ENCODE measurements at regions not wholly inside any gene's neighbourhood (a gene's known extent, or its start where the extent isn't known, plus 50 kb on each side); places are given as distances from the start of the nearest gene placed in this dataset.

DNA sequence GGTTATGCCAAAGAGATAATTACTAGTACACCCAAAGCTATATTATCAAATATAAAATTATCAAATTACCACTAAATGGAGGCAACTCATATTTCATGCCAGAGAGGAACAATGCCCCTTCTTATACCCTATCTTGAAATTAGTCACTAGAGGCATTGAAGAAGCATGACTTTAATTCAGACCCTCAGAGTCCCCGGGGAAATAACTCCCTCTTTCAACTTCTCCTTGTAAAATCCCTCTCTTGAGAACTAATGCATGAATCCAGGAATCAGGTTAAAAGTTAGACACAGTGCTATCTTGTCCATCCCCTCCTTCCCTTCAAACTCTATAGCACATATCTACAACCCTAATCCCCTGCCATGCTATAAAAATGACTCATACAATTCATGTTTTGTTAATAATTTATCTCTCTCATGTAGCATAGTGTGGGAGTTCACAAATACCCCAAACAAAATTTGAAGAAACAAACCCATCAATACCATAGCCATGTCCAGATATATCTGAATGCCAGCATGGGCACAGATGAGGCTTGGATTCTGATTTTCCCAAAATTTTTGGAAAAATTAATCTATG is 665.4 kb downstream of the KCNA4 start:
- no peak for DNase-seq (ENCODE audit: low spot score)

DNA sequence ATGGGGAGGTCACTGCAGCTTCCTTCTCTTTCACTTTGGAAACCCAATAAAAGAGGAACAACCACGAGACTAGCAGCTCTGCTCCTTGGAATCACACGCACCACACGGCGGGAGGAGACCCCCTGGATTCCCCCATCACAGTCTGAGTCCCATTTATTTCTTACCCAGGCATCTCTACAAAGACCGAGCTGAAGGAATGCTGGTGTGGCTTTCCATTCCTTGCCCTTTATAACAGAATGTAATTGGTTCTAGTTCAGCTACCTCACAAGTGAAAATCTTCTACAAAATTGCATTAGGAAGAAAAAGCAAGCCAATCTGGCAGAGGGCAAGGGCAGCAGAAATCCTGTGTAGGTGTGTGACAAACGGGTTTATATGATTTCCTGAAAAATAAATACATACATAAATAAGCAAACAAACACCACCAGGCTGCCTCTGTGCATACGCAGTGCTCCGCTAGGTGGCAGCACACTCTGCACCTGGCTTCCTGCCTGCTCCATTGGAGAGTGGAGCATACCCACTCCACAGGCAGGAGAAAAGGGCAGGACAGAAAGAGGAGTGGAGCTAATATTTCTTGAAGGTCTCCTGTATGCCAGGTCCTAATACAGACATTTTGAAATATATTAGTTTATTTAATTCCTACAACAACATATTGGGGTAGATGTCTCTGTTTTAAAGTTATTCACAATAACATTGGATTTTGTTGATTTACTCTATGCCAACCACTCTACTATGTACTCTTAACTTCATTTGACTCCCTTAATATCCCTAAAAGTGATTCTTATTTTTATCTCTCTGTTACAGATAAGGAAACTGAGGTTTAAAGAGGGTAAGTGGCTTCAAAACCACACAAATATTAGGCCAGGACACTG is 673.1 kb downstream of the KCNA4 start:
- peak; percentile 58 for DNase-seq (ENCODE audit: low spot score)

GRCh38 chr11:29336727-29337575 is 679.9 kb downstream of the KCNA4 start:
- DNase-seq (ENCODE audit: low spot score), result peak; percentile 28

GRCh38 chr11:29334776-29335130 is 682.1 kb downstream of the KCNA4 start:
- DNase-seq (ENCODE audit: low spot score), result no peak

- DNase-seq (ENCODE audit: low spot score), result peak; percentile 61
Observed at GRCh38 chr11:29333993-29334775, 682.6 kb downstream of the KCNA4 start.

GRCh38 chr11:29331451-29332010 is 685.3 kb downstream of the KCNA4 start:
- DNase-seq (ENCODE audit: low spot score), result no peak

GRCh38 chr11:29328961-29329441 is 687.8 kb downstream of the KCNA4 start:
- DNase-seq (ENCODE audit: low spot score), result peak; percentile 44

DNA sequence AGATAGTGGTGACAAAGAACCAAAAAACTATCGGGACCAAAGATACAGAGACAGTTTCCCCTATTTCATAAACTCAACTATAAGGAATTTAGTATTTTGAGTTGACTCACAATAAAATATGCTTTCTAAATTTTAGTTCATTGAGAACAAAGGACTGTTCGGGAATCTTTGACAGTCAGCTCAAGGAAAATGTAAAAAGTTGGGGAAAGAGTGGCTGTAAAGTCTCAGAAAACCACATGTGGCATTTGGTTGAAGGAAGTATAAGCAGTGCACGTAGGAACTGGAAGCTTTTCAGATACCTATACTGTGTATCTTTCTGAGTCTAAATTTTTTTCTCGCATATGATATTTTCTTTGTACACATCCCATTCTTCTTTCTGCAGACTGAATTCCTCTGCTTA is 688.9 kb downstream of the KCNA4 start:
- DNase-seq (ENCODE audit: low spot score), result no peak

- DNase-seq (ENCODE audit: low spot score), result no peak
Observed at GRCh38 chr11:29326757-29327156, 690.1 kb downstream of the KCNA4 start.

DNA sequence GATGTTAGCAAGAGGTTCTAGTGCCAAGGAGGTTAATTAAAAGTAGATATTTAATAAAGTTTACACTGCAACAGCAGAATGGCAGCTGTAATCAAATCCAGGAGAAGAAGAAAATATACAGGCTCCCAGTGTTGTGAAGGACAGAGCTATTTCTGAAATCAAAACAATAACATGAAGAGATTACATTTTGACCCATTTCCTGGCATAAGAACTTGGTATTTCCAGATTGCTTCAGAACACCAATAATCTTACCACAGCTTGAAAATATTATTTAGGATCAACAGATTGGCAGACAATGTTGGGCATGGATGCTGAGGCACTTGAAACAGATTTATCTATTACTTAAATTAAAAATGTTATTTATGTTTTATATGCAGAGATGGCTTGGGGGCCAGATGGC is 692.5 kb downstream of the KCNA4 start:
- no peak for DNase-seq (ENCODE audit: low spot score)

DNA sequence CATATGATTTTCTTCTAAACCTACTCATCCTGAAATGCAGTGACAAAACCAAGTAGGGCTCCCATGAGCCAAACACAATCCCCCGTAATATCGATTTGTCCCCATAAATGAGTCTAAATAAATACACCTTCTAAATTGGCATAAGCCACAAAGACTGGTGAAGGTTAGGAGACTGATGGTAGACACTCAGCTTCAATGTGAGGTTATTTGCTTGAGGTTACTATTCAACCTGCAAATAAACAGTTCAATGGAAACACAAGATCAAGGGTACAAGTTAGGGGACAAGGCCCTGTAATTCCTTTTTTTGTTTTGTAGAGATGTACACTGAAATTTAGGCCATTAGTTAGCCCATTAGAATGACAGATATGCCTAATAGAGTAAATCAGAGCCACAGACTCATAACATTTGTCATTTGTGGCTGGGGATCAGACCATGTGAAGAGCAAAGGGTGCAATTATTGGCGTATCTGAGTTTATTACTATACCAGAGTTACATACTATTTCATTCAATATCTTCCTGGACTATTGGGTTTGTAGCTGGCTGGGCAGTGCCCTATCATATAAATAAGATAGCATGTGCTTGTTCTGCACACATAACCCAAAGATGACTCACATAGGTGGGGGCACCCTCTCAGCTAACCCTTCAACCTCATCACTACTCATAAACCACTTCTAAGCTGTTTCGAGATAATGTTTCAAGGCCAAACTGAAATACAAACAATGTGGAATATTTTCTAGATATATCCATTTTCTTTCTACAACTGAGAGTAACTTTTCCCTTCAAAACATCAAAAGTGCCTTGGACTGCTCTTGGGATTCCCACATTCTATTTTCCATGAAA is 695.3 kb downstream of the KCNA4 start:
- no peak for DNase-seq (ENCODE audit: low spot score)

DNA sequence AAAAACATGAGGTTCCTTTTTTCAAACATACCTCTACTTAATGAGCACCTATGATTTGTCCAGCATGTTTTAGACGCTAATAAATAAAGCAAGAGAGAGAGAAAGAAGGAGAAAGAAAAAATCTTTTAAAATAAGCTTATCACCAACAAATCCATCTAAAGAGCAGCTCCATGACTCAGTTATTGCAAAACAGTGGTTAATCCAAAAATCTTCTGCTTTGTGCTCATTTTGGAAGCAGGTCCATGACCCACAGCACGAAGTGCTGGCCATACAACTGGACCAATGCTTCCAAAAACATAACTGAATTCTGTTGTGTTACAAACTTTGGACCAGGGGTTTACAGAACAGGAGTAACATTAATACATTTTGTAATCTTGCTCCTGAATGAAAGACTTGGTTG is 696.6 kb downstream of the KCNA4 start:
- DNase-seq (ENCODE audit: low spot score), result no peak

DNA sequence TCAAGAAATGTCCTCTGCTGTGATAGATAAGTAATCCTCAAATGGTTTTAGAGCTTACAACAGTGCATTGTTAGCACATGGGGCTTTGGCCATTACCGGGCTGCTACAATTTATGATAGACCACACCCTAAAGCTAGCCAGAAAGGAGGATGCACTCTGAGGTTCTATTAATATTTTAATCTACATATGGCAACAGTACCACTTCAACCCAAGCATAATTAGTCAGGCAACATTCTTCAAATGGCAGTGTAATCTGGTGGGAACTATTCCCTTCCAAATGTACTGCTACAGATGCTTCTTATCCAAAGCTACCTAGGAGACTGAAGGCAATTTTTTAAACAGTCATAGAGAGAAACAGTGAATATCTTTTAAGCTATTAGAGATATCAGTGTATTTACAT is 697.6 kb downstream of the KCNA4 start:
- DNase-seq (ENCODE audit: low spot score), result peak; percentile 27

DNA sequence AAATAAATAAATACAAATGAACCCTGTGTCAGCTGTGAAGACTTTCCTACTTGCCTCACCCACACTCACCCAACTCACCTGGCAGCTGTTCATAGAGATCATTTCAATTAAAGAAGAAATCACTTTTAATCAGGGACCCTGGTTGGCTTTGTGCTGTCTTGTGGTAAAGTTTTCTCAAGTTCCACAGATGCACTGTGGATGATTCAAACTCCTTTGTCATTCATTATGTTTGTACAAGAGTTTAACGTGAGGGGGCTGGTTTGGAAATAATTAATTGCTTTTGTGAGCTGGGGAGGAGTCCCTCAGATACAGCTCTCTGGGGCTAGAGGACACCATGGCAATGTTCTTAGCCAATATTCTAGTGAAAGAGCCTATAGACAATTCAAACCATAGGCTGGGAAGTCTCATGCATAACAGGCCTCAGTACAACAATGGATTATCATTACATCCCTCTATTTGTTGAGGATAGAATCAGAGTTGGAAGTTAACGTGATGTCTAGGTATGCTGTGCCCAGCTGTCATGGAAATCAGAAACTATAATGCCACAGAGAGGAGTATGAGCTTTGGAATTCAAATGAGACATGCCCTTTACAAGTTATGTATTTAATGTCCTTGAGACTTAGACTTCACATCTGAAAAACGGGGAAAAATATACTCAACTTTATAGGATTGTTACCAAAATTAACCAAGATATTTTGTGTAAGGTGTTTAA is 698.5 kb downstream of the KCNA4 start:
- DNase-seq (ENCODE audit: low spot score), result peak; percentile 12

- DNase-seq (ENCODE audit: low spot score), result no peak
Observed at GRCh38 chr11:29317694-29318093, 699.1 kb downstream of the KCNA4 start.

DNA sequence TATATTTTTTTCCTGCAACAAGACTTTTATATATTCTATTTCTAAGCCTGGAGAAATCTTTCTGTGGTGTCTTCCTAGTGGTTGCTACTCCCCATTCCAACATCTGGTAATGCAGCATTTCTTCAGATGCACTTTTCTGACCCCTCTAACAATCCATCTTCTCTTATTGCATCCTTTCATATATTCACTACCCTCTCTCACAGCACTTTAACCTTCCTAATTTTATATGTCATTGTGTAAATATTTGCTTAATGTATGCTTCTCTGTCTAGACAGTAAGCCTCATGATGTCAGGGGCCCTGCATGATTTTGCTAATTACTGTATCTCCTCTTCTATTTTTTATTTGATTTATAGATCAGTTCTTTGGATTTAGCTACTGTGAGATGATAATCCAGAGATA is 701.6 kb downstream of the KCNA4 start:
- no peak for DNase-seq (ENCODE audit: low spot score)

DNA sequence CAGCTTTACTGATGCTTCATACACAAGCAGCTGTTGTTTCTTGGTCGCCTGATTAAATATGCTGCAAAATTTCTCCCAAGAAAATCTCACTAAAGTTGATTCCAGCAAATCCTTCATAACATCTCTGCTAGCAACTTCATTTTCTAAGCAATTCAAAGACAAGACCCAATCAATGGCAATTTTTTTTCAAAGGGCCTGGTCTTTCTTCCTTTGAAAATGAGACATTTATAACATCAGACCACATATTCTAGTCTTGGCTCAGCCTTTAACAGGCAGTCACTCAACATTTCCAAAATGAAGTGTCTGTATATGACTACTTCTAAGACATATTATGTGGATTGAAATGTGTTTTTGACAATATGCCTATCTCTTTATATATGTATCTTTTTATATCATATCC is 702.6 kb downstream of the KCNA4 start:
- no peak for DNase-seq (ENCODE audit: low spot score)

GRCh38 chr11:29312812-29313211 is 704.0 kb downstream of the KCNA4 start:
- DNase-seq (ENCODE audit: low spot score), result no peak

- DNase-seq (ENCODE audit: low spot score), result no peak
Observed at GRCh38 chr11:29310725-29311342, 706.0 kb downstream of the KCNA4 start.

GRCh38 chr11:29309992-29310391 is 706.8 kb downstream of the KCNA4 start:
- DNase-seq (ENCODE audit: low spot score), result peak; percentile 53
